B cell (primary cell): ENCODE measurements at regions not wholly inside any gene's neighbourhood (a gene's known extent, or its start where the extent isn't known, plus 50 kb on each side); places are given as distances from the start of the nearest gene placed in this dataset.

ENCODE experiments used
- ATAC-seq: fragments of 200-7000 bp; cut with Tn5 transposase; one replicate; pipeline ENCODE4 v1.10.0; 2021; ENCODE audit warnings: low read depth, mild to moderate bottlenecking, moderate number of reproducible peaks, moderate library complexity
- CTCF ChIA-PET: fragments of 350-600 bp; sonication (Branson Sonifier 250); formaldehyde crosslinking; loops from one replicate; lab custom pipeline; 2021; ENCODE audit warnings: antibody characterized with exemption, inconsistent platforms; lab: Charles Lee
- POLR2A ChIA-PET: fragments of 350-600 bp; sonication (Branson Sonifier 250); formaldehyde crosslinking; loops from one replicate; lab custom pipeline; 2021; ENCODE audit warnings: antibody characterized with exemption; lab: Charles Lee
- DNase-seq: peaks from one replicate; pipeline ENCODE4 v3.0.0; 2013
- H2AFZ ChIP-seq: 2 replicates; pipeline ENCODE4 v1.6.1; 2012; ENCODE audit warnings: mild to moderate bottlenecking, low read depth, low read length; ENCODE audit not compliant: insufficient read depth, poor library complexity, severe bottlenecking
- H3K27ac ChIP-seq, 2 donors: 1 replicate in 1 of 2; 2 replicates in 1 of 2; pipeline ENCODE4 v1.5.1; 2012 to 2013; ENCODE audit warnings: low read length in 2 of 2, mild to moderate bottlenecking in 2 of 2, moderate library complexity in 1 of 2
- H3K27me3 ChIP-seq, 4 experiments: fragments of 200-600 bp in 1 of 4; sonication (generic) in 1 of 4; replicated peaks in 1 of 4; 1 replicate in 2 of 4; 2 replicates in 2 of 4; pipeline versions ENCODE4 v1.6.1 to v1.7.0; 2013 to 2016; ENCODE audit warnings: low read length in 3 of 4, mild to moderate bottlenecking in 2 of 4, mixed read lengths in 1 of 4, moderate library complexity in 1 of 4; ENCODE audit not compliant: insufficient read depth in 4 of 4, control insufficient read depth in 3 of 4; ENCODE audit errors: control extremely low read depth in 1 of 4
- H3K36me3 ChIP-seq, 2 experiments: replicated peaks in 1 of 2; 1 replicate in 1 of 2; 2 replicates in 1 of 2; pipeline versions ENCODE4 v1.6.1 to v1.7.1; 2013; ENCODE audit warnings: low read length in 1 of 2; ENCODE audit not compliant: insufficient read depth in 2 of 2, control insufficient read depth in 1 of 2; ENCODE audit errors: control extremely low read depth in 1 of 2, extremely low read depth in 1 of 2
- H3K4me1 ChIP-seq, 2 donors: fragments of 200-600 bp in 1 of 2; sonication (generic) in 1 of 2; 1 replicate in 1 of 2; 2 replicates in 1 of 2; pipeline versions ENCODE4 v1.5.1 to v1.6.1; 2013 to 2017; ENCODE audit warnings: low read length in 2 of 2; ENCODE audit not compliant: control insufficient read depth in 2 of 2, insufficient read depth in 2 of 2
- H3K4me2 ChIP-seq: replicated peaks from 2 replicates; pipeline ENCODE3; 2012; ENCODE audit warnings: mild to moderate bottlenecking, low read depth, low read length; ENCODE audit not compliant: poor library complexity, severe bottlenecking
- H3K4me3 ChIP-seq, 5 experiments: fragments of 200-600 bp in 1 of 5; sonication (generic) in 1 of 5; 1 replicate in 3 of 5; 2 replicates in 2 of 5; pipeline versions ENCODE4 v1.5.1 to v1.7.0; 2011 to 2016; ENCODE audit warnings: low read length in 4 of 5, mild to moderate bottlenecking in 4 of 5, low read depth in 2 of 5, control low read depth in 1 of 5, moderate library complexity in 1 of 5; ENCODE audit not compliant: insufficient read depth in 1 of 5; ENCODE audit errors: control extremely low read depth in 1 of 5, extremely low read depth in 1 of 5
- H3K79me2 ChIP-seq: fragments of 200-600 bp; sonication (generic); one replicate; pipeline ENCODE4 v1.6.0; 2016; ENCODE audit warnings: low read length; ENCODE audit not compliant: control insufficient read depth, insufficient read depth
- H3K9ac ChIP-seq: fragments of 200-600 bp; sonication (generic); 2 replicates; pipeline ENCODE4 v1.6.1; 2017; ENCODE audit warnings: mild to moderate bottlenecking, low read length, moderate library complexity
- H3K9me3 ChIP-seq, 3 donors: one replicate each; pipeline versions ENCODE4 v1.6.1 to v1.7.1; 2013; ENCODE audit warnings: low read length in 2 of 3; ENCODE audit not compliant: control insufficient read depth in 2 of 3, insufficient read depth in 1 of 3; ENCODE audit errors: control extremely low read depth in 1 of 3
- H4K20me1 ChIP-seq: 2 replicates; pipeline ENCODE4 v1.6.0; 2012; ENCODE audit warnings: mild to moderate bottlenecking, low read length; ENCODE audit not compliant: insufficient read depth, control insufficient read depth, poor library complexity, severe bottlenecking
- H3K27ac Mint-ChIP-seq: one replicate; pipeline ENCODE4 v1.8.0; 2021; ENCODE audit warnings: mixed read lengths
- H3K27me3 Mint-ChIP-seq: one replicate; pipeline ENCODE4 v1.8.0; 2021; ENCODE audit warnings: mixed read lengths
- H3K4me1 Mint-ChIP-seq: one replicate; pipeline ENCODE4 v1.8.0; 2021; ENCODE audit warnings: mixed read lengths
- H3K4me3 Mint-ChIP-seq: one replicate; pipeline ENCODE4 v1.8.0; 2021; ENCODE audit warnings: mixed read lengths
- H3K9me3 Mint-ChIP-seq: one replicate; pipeline ENCODE4 v1.8.0; 2022; ENCODE audit warnings: mixed read lengths; ENCODE audit not compliant: insufficient read depth
- EZH2 ChIP-seq: IDR thresholded peaks from 2 replicates; pipeline ENCODE4 v1.6.1; 2012; ENCODE audit warnings: borderline replicate concordance, low read depth, mild to moderate bottlenecking, moderate library complexity, low read length; ENCODE audit not compliant: insufficient read depth, poor library complexity, severe bottlenecking
- WGBS: methylation state at CpG from one replicate; pipeline ENCODE4 v1.1.5; 2013; ENCODE audit warnings: missing lambda C conversion rate; ENCODE audit not compliant: insufficient coverage; 5-methylcytosine and 5-hydroxymethylcytosine counted together
- intact Hi-C: fragments of 100-400 bp; cut with micrococcal nuclease; formaldehyde crosslinking; loops from one replicate; pipeline ENCODE4 v1.10.0; 2022
- TF ChIP-seq, protein P1 (sequence below): fragments of 200-600 bp; IDR thresholded peaks from one replicate; pipeline ENCODE4 v1.8.0; 2022; ENCODE audit warnings: antibody characterized with exemption, mild to moderate bottlenecking

- no peak overlapping the region for H3K4me2 ChIP-seq
- no peak overlapping the region for H3K9ac ChIP-seq
- POLR2A ChIA-PET = no interaction called here
- no peaks in the 10 kb centered on the region for H3K27me3 ChIP-seq
- Mint-ChIP-seq H3K4me3 (no peak overlapping the region), H3K27ac (no peak overlapping the region), H3K4me1 (no peaks in the 10 kb centered on the region), H3K9me3 (peaks cover 10% of the 10 kb centered on the region), H3K27me3 (no peaks in the 10 kb centered on the region)
- H3K36me3 ChIP-seq = no peaks in the 10 kb centered on the region
- H3K27ac ChIP-seq = no peak overlapping the region
- peaks cover 0 to 2% (median 0%) of the 10 kb centered on the region in 3 donors for H3K9me3 ChIP-seq
- H3K79me2 ChIP-seq = no peaks in the 10 kb centered on the region
- H4K20me1 ChIP-seq = no peaks in the 10 kb centered on the region
- intact Hi-C loops = no loop called here
- WGBS = 83% methylated on average over 6 of the region's 6 CpGs
- DNase-seq = no peak
- no peak overlapping the region for H3K4me3 ChIP-seq
- TF ChIP-seq EZH2 = no peak
- TF ChIP-seq, protein P1, sequence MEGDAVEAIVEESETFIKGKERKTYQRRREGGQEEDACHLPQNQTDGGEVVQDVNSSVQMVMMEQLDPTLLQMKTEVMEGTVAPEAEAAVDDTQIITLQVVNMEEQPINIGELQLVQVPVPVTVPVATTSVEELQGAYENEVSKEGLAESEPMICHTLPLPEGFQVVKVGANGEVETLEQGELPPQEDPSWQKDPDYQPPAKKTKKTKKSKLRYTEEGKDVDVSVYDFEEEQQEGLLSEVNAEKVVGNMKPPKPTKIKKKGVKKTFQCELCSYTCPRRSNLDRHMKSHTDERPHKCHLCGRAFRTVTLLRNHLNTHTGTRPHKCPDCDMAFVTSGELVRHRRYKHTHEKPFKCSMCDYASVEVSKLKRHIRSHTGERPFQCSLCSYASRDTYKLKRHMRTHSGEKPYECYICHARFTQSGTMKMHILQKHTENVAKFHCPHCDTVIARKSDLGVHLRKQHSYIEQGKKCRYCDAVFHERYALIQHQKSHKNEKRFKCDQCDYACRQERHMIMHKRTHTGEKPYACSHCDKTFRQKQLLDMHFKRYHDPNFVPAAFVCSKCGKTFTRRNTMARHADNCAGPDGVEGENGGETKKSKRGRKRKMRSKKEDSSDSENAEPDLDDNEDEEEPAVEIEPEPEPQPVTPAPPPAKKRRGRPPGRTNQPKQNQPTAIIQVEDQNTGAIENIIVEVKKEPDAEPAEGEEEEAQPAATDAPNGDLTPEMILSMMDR = no peak
- H3K4me1 ChIP-seq = no peaks in the 10 kb centered on the region
- no peak overlapping the region for H2AFZ ChIP-seq
- CTCF ChIA-PET = no interaction called here
- no peak for ATAC-seq
Observed at GRCh38 chr9:25207402-25208195, 470.6 kb downstream of the TUSC1 start.

- no peaks in the 10 kb centered on the region for H3K79me2 ChIP-seq
- POLR2A ChIA-PET = no interaction called here
- H2AFZ ChIP-seq = no peak overlapping the region
- Mint-ChIP-seq H3K4me1 (no peaks in the 10 kb centered on the region), H3K9me3 (peaks cover 6% of the 10 kb centered on the region), H3K27me3 (no peaks in the 10 kb centered on the region), H3K4me3 (no peak overlapping the region), H3K27ac (no peak overlapping the region)
- intact Hi-C loops = no loop called here
- no peak overlapping the region for H3K4me2 ChIP-seq
- CTCF ChIA-PET = no interaction called here
- no peaks in the 10 kb centered on the region for H4K20me1 ChIP-seq
- no peaks in the 10 kb centered on the region for H3K27me3 ChIP-seq
- H3K9ac ChIP-seq = no peak overlapping the region
- no peaks in the 10 kb centered on the region for H3K4me1 ChIP-seq
- no peak for DNase-seq
- no peak overlapping the region for H3K4me3 ChIP-seq
- ATAC-seq = no peak
- TF ChIP-seq EZH2 = no peak
- TF ChIP-seq, protein P1 = no peak
- 100% methylated on average over 2 of the region's 4 CpGs for WGBS
- H3K27ac ChIP-seq = no peak overlapping the region
- H3K36me3 ChIP-seq = no peaks in the 10 kb centered on the region
- H3K9me3 ChIP-seq = no peaks in the 10 kb centered on the region
Observed at GRCh38 chr9:25206027-25206426, 472.2 kb downstream of the TUSC1 start.
